ENCODE measurements at regions not wholly inside any gene's neighbourhood (a gene's known extent, or its start where the extent isn't known, plus 50 kb on each side); places are given as distances from the start of the nearest gene placed in this dataset.

DNA sequence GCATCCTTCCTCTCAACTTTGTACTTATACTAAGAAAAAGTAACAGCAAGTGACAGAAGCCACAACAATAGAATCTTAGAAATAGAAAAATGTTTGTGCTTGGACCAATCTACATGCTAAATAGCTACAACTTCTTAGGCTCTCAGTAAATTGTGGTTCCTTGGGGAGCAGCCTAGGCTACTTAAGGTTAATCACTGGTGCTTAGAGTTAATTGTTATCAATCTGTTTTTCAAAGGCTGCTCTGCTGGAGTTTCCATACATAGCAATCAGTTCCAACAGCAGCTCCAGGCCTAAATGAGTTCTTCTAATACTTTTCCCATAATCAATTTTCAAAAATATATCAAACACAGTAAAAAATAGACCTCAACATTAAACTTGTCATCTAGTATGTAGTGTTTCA lies 571.4 kb downstream of the EPHA7 start:
- H3K36me3 Mint-ChIP-seq (ENCODE audit: insufficient read depth in 1 of 3, low read depth in 3 of 3): peaks cover 0 to 5% (median 2%) of the 10 kb centered on the region in 3 experiments; a peak in 3 of 7 replicates
- Histone ChIP-seq H2AK5ac (ENCODE audit: insufficient read length, low read length) (no peak overlapping the region), H3K18ac (ENCODE audit: insufficient read length, low read depth, low read length) (no peak overlapping the region), H3K9me3 (ENCODE audit: control insufficient read depth, low read depth, low read length) (no peaks in the 10 kb centered on the region), H3T11ph (ENCODE audit: low read length) (no peak overlapping the region), H3K4me1 (ENCODE audit: insufficient read depth, low read length) (peaks cover 10% of the 10 kb centered on the region), H2AFZ (ENCODE audit: low read length) (no peak overlapping the region), H4K91ac (ENCODE audit: insufficient read length, low read depth, low read length) (no peak overlapping the region), H3K23me2 (ENCODE audit: insufficient read length, low read depth, low read length, poor library complexity, severe bottlenecking) (no peaks in the 10 kb centered on the region), H3K79me1 (ENCODE audit: insufficient read depth, low read depth, low read length, poor library complexity, severe bottlenecking) (no peaks in the 10 kb centered on the region), H3K56ac (ENCODE audit: insufficient read length, low read depth, low read length) (no peak overlapping the region), H2BK15ac (ENCODE audit: low read depth, low read length) (no peak overlapping the region), H4K5ac (ENCODE audit: insufficient read length, low read depth, low read length) (no peak overlapping the region), H2BK120ac (ENCODE audit: low read depth, low read length, poor library complexity, severe bottlenecking) (no peak overlapping the region), H2BK12ac (ENCODE audit: insufficient read length, low read depth, low read length) (no peak overlapping the region), H4K20me1 (ENCODE audit: control insufficient read depth, insufficient read depth, insufficient read length) (no peaks in the 10 kb centered on the region), H4K8ac (replicated peaks; ENCODE audit: insufficient read length, low read depth, low read length) (no peak overlapping the region), H2BK5ac (ENCODE audit: insufficient read length, low read length) (no peak overlapping the region), H3K14ac (ENCODE audit: insufficient read depth, low read length) (no peak overlapping the region), H2BK20ac (ENCODE audit: low read depth, low read length, poor library complexity, severe bottlenecking) (no peak overlapping the region), H3K9ac (ENCODE audit: extremely low read depth, insufficient read length, low read length) (no peak overlapping the region), H3K27ac (ENCODE audit: insufficient read length, low read depth, low read length) (no peak overlapping the region), H3K4me2 (ENCODE audit: insufficient read depth, insufficient read length, low read length) (peak overlapping the region; percentile 1), H3K23ac (ENCODE audit: insufficient read length, low read depth, low read length) (no peak overlapping the region), H3K79me2 (ENCODE audit: insufficient read depth, low read length) (no peaks in the 10 kb centered on the region), H3K4ac (ENCODE audit: low read depth, low read length) (no peak overlapping the region), H3K27me3 (ENCODE audit: insufficient read depth, low read length) (peaks cover 45% of the 10 kb centered on the region; the same call in 1 of the 2 replicates)
- no peak overlapping the region for H3K27ac Mint-ChIP-seq
- H3K4me1 Mint-ChIP-seq: peaks cover 38 to 49% of the 10 kb centered on the region in 2 experiments
- H3K4me3 Mint-ChIP-seq: no peak overlapping the region
- TF ChIP-seq, protein P1, sequence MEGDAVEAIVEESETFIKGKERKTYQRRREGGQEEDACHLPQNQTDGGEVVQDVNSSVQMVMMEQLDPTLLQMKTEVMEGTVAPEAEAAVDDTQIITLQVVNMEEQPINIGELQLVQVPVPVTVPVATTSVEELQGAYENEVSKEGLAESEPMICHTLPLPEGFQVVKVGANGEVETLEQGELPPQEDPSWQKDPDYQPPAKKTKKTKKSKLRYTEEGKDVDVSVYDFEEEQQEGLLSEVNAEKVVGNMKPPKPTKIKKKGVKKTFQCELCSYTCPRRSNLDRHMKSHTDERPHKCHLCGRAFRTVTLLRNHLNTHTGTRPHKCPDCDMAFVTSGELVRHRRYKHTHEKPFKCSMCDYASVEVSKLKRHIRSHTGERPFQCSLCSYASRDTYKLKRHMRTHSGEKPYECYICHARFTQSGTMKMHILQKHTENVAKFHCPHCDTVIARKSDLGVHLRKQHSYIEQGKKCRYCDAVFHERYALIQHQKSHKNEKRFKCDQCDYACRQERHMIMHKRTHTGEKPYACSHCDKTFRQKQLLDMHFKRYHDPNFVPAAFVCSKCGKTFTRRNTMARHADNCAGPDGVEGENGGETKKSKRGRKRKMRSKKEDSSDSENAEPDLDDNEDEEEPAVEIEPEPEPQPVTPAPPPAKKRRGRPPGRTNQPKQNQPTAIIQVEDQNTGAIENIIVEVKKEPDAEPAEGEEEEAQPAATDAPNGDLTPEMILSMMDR (conservative IDR thresholded peaks at IDR 0.05): no peak
- DNase-seq: peak; percentile 33
- peaks cover 6 to 8% of the 10 kb centered on the region in 2 experiments for H3K9me3 Mint-ChIP-seq
- peaks cover 69% of the 10 kb centered on the region for H3K27me3 Mint-ChIP-seq (ENCODE audit: low read depth)

Measured in H9 (cell line).